HG02973 (cell line): ENCODE measurements at regions not wholly inside any gene's neighbourhood (a gene's known extent, or its start where the extent isn't known, plus 50 kb on each side); places are given as distances from the start of the nearest gene placed in this dataset.

Experiments
- ATAC-seq: cut with Tn5 transposase; IDR thresholded peaks from one replicate; pipeline ENCODE4 v1.9.1; 2021; ENCODE audit warnings: moderate library complexity; ENCODE audit not compliant: unreplicated experiment

DNA sequence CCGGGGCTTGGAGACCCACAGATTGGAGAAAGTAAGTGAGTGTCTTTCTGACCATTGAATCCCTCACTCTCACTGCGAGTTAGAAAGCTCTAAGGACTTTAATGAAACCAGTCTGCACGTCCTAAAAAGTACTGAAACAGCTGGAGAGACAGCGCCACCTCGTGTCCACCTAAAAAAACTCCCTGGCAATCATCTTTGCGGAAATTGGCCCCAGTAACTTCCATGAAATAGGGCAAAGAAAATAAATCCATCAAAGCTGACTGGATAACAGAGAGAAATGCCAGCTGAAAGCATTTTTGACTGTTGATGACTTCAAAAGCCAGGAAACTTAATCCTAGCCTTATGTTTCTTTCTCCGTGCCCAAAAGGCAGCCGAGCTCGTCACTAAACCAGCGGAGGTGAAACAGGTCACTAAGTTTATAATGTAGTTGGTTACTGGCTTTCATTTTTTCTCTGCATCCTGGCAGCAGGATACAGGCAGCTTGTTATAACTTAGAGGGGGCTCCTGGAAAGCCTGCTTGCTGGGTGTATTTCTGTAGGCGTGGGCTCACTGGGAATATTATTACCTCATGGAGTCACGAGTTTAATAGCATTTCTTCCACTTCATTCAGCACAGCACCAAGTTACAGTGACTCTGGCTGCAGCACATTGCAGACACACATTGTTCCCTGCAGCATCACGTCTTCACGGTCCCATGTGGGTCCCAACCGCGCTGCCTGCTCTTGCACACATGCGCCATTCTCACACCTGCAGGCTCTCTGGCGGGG is 266.5 kb downstream of the HRH4 start:
- ATAC-seq: no peak

DNA sequence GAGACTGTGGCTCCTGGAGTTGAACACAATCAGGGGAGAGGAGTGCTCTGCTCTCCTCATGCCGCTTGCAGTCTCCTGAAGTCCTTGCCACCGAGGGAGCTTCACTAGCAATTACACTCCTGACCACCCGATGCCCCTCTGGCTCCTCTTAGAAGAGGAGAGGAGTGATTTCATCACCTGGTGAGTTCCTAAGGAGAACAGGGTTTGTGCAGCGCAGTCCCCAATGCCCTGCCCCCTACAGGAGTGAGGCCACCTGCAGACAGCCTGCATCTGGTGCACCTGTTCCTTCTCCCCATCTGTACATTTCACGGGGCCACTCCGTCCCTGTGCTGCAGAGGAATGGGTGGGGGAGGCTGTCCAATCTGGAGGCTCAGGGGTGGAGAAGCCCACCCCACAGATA is 267.2 kb downstream of the HRH4 start:
- no peak for ATAC-seq

DNA sequence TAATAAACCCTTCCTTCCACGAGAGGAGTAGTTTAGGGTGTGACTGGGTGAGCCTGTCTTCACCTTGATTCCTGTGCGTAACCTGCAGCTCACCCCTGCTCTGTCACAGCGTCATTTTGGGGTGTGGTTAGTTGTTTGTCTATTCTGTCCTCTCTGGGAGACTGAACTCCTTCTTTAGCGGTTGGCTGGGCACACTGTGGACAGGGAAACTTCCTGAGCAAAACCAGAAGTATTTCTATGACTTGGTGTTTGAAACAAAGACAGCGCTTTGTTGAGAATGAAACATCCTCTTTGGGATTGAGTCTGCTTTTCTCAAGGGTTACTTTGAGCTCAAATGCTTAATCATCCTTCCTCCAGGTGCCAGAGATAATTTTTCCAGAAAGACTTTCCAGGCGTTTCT is 270.7 kb downstream of the HRH4 start:
- ATAC-seq: no peak

DNA sequence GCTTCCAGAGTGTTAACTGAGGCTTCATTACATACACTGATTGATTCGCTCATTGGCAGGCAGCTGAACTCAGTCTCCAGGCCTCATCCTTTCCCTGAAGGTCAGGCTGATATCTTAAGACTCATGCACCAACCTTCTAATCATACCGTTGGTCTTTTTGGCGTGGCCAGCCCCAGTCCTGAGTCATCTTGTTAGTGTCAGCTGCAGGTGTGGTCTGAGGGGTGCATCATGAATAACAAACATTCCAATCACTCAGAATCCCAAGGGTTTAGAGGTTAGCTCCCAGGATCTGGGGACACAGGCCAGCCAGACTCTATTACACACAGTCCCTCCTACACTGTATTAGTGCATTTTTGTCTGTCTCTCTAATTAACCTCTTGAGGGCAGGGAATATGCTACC is 271.5 kb downstream of the HRH4 start:
- ATAC-seq: no peak

DNA sequence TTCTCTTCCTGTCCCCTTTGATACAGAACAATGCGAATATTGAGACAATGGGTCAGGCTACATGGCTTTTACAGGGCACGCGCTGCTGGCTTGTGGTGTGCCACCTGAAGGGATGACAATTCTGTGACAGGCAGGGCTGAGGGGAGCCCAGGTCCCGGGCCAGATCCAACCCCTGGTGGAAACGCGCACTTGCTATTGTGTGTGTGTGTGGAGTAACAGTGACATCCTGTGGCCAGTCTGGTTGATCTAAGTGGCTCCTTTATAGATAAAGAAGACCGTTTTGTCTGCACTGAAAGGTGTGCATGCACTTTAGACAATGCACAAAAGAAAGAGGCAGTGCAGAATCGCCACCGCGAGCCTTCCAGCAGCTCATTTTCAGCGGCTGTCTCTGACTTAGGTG is 273.6 kb downstream of the HRH4 start:
- no peak for ATAC-seq

DNA sequence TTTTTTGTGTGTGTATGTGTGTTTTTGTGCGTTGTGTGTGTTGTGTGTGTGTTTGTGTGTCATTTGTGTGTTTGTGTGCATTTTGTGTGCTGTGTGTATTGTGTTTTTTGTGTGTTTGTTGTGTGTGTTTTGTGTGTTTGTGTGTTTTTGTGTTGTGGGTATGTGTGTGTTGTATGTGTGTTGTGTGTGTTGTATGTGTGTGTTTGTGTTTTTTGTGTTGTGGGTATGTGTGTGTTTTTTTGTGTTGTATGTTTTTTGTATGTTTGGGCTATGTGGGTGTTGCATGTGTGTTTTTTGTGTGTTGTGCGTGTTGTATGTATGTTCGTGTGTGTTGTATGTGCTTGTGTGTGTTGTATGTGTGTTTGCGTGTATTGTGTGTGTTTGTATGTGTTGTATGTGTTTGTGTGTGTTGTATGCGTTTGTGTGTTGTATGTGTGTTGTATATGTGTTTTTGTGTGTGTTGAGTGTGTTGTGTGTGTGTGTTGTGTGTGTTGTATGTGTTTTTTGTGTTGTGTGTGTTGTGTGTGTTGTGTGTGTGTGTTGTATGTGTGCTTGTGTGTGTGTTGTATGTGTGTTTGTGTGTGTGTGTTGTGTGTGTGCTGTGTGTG is 275.3 kb downstream of the HRH4 start:
- no peak for ATAC-seq

DNA sequence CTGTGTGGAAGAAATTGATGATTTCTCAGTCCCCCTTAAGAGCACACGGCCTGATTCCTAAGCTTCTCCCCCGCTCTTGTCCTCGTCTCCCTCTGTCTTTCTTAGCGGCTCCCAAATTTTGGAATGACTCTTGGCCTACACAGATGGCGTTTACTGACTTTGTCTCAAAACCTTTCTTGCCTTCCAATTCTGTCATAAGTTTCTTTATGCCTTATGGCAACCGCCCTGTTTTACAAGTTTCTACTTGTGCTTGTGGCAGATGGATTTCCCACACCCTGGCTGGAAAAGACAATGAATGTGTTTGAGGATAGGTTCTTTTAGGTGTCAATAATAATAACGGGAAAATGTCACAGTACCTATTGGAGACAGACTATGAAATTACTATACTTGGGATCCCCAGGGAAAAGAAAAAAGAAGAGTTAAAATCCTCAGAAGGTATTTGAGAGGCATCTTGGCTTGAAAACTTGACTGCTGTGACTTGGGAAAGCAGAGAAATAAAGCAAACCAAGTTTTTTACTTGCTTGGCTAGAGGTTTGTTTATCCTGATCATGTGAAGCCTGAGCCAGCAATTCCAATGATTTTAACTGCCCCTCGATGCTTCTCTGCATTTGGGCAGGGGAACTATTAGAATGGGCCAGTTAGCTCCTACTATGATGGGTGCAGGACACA is 276.4 kb downstream of the HRH4 start:
- no peak for ATAC-seq

DNA sequence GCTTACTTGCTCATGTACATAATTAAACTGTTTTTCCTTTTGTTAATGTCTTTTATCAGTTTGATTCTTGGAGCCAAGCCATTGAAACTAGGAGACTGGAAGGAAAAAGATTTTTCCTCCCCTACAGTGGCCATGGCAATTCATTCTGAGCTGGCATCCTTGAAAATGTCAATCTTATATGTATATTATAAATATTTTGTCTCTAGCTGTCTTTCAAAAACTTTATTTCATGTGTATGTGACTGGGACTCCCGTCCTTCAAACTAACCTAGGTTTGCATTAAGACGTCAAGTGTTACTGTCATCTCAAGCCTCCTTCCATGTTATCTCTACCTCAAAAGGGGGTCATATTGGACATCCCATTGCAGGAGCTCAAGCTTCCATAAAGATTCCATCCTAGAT is 280.4 kb downstream of the HRH4 start:
- no peak for ATAC-seq

DNA sequence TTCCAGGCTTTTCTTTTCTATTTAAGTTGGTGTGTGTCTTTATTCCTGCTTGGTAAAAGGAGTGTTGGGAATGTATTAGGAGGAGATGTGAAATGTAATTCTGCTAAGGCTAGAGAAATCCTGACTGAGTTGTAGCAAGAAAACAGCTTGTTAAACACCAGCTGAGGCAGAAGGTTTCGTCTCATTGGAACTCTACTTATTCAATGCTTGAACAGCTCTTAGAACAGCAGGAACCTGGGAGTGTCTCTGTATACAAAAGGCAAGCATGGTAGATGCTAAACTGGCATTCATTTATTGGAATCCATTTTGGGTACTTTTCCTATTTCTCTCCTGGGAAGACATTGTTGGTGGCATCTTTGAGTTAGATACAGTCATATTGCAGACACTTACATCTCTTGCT is 280.9 kb downstream of the HRH4 start:
- ATAC-seq: no peak

DNA sequence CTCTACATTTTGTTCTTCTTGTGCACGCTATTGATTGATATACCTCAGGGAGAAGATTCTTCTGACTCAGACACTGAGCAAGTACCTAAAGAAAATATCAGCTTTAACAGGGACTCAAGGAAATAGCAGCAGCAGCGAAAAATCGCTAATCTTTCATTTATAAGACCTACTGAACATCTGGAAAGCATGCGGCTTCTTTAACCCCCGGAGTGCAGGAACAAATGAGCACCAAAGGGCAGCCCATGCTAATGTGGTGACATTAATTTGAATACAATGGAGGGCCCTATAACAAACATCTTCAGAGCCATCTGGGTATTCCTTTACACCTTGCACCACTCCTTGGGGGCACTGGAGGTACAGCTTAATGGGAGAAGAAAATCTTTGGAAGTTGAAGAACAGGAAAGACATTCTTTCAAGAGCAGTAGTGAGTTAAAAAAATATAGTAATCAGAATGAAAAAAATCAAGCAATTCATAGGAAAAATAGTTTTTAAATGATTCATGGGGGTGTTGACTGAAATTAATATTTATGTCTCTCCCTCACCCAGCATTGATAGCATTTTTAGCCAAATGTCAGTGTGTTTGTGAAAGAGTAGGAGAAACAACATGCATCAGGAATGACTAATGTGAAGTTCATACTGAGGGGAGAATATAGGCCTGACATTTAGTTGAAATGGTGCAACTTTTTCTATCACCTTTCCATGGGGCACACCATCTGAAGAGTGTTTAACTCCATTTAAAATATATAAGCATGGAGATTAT is 281.7 kb downstream of the HRH4 start:
- ATAC-seq: no peak

DNA sequence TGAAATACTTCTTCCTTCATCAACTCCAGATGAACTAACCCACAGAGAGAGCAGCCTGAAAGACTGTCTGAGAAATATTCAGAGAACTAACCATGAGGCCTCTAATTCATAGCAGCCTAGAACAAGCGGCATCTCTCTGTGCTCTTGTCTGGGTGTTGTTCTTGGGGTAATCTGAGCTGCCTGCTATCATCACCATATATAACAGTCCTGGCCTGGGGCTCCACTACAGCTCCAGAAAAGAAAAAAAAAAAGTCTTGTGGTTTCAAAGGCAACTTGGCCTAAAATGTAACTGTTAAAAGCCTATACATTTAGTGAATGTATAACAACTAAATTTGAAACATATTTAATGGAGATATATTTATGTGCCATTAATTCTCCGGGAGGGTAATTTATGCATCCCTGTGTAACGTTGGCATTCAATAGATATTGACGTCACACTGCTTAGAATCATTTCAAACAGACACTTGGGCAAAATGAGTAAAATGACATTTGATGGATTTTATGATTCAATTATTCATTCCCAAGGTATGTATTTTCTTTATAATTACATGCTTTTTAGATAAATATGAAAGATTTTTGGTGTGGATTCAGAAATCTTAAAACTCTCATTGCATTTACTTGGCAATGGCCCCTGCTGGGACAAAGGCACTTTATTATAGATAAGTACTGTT is 294.3 kb downstream of the HRH4 start:
- no peak for ATAC-seq

DNA sequence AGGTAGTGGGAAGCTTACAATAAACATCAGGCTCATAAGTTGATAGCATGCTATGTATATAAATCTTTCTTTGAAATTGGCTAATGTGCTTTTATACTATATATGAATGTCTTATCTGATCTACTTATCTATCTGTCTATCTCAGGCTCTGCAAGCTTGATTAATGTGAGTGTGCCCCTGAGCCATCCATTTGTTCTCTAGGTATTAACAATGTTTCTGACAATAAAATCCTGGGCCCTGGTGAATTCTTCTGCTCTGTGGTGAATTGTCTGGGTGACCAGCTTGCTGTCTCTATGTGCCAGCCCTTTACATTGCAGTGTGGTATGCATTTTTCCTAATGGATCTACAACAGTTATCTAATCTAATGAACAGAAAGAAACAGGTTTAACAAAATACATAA is 295.9 kb downstream of the HRH4 start:
- ATAC-seq: no peak

DNA sequence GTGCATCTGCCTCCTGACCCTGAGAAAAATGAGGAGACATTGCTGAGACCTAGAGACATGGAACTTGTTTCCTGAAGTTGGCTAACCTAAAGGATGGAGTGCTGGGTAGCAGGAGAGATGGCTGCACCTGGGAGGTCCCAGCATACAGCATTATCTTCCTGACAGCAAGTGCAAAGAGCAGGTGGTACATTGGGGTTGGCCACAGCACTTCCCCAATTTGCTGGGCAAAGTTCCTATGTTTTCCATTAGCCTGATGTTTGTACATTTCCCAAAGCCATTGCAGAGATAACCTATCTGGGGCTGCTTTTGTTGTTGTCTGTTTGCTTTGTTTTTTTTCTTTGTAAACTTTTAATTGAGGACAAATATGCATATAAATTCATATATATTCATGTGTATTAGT is 296.7 kb downstream of the HRH4 start:
- no peak for ATAC-seq

DNA sequence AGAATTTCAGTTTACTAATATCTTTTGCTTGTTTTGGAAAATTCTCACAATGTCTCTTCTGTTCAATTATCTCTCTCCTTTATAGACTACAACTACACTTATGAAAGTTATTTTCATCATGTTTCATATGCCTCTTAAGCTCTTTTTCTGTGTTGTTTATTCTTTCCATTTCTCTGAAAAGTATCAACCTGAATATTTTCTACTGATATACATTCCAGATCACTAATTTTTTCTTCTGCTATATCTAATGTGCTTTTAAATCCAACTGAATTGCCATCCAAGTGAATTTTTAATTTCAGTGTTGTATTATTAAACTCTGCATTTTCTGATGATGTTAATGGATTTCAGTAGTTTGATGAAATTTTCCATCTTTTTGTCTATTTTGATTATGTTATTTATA is 301.3 kb downstream of the HRH4 start:
- ATAC-seq: no peak

DNA sequence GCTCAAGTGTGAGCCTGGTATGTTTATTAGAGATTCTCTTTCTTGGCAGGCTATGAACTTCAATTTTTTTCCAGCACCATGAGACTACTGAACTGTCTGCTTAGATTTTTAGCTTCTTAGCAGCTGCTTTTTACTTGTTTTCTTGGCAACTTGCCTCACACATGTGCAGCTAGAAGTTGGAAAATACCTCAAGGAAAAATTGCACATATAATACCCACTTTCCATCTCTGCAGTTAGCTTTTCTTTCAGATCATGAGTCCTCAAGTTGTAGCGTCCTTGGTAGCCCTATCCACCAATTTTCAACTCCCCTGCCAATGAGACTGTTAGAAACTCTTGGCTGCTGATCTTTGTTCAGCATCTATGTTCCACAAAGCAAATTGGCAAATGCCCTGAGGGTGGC is 302.1 kb downstream of the HRH4 start:
- ATAC-seq: no peak

DNA sequence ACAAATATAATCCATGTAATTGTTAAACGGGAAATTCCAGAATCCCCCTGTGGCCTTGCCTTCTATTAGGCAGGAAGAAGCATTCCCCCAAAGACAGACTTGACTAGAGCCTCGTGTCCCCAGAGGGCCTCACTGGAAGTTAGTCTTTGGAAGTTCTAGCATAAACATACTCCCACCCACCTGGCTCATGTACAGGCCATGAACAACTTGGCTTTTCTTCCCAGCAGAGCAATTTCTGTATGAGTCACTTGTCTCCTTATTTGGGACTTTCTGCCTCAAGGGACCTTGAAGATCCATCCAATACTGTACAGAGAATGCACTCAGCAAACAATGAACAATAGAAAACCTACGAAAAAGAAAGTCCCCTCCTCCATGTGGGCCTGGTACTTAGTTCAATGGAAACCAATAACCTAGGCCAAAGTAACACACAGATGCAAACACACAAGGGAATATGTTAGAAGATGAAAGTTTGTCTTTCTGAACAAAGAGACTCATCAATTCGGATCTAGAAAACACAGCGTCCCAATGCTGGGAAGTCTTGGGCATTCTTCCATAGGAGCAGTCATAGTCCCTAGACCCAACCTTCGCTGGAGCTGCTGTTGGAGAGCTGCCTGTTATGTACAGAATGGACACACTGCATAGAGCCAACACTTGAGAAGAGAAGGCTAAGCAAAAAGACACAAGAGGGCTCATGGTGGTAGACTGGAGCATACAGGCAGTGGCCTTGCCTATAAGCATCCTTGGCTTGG is 303.5 kb downstream of the HRH4 start:
- no peak for ATAC-seq

DNA sequence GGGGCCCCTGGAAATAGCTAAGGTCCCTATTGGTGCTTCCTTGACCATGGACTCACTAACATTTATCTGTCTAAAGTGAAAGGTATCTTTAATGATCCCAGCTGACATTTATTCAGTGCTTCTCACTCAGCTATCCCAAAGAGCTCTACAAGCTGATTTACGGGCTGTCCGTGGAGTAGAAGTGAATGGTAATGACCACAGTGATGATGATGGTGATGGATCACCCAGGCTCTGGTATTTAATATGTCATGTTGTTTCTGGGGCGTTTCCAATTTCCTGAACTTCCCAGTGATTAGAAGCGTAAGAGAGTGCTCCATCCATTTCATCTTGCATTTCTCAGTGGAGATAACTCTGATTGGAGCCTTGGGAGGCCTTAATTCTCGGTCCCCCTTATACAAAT is 304.3 kb downstream of the HRH4 start:
- no peak for ATAC-seq

DNA sequence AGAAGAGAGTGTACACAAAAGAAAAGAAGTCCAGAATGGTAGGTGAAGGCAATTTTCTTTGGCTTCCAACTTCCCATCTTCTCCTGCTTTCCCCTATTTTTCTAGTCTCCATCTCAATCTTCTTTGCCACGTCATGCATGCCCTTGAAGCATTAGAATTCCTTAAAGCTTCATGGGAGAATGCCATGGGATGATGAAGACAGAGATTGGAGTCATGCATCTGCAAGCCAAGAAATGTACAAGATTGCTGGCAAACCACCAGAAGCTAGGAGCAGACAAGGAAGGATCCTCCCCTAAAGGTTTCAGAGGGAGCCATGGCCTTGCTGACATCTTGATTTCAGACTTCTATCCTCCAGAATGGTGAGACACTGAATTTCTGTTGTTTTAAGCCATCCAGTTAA is 305.9 kb downstream of the HRH4 start:
- ATAC-seq: no peak

DNA sequence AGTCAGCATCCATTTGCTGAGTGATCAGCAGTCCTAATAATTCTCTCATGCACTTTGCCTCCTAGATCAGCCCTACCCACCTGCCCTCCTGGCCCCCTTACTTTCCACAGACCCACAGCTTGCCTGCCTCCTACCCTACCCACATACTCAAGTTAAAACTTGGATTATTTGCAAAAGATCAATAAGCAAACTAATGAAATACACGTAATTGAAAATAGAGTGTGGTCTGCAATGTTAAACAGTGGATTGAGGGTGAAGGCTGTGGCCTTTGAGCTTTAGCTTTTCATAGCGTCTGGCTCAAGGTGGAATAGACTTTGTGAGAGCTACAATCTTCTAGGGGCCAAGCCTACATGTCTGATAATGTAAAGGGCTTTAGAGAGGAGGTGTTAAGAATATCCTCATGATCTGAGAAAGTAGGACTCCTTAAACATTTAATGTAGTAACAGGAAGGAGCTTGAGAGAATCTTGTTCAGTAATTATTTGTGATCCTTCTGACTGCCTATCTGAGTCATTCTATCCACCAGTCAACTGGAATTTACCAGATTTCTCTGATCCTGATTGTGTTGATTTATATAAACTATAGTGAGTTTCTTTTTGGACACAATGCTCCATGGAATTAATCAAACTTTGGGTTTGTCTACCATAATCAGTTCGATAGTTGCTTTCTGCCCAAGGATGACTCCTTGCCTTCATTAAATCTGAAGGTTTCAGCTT is 310.0 kb downstream of the HRH4 start:
- ATAC-seq: no peak

DNA sequence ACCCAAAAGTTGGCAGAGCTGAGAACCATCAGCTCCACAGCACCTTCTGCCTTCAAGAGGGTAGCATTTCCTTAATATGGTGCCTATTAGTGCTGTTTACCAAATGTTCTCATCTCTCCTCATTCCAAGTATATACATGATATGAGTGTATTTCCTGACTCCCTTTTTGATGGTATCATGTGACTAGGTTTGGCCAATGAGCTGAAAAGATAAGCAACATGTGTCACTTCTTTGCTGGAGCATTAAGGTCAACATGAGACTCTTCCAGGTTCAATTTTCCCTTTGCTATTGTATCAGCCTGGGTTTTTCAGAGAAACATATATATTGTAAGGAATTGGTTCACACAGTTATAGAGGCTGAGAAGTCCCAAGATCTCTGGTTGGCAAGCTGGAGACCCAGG is 310.9 kb downstream of the HRH4 start:
- ATAC-seq: no peak
